Osteocyte (in vitro differentiated cells): ENCODE measurements at regions not wholly inside any gene's neighbourhood (a gene's known extent, or its start where the extent isn't known, plus 50 kb on each side); places are given as distances from the start of the nearest gene placed in this dataset.

Source experiments
- DNase-seq: peaks from one replicate; pipeline ENCODE4 v3.0.0; 2021; ENCODE audit warnings: mixed read lengths; ENCODE audit not compliant: unreplicated experiment; ENCODE audit errors: extremely low spot score
- H3K27ac Mint-ChIP-seq: one replicate; pipeline ENCODE4 v1.8.0; 2021; ENCODE audit warnings: mild to moderate bottlenecking, mixed read lengths; ENCODE audit not compliant: unreplicated experiment
- H3K27me3 Mint-ChIP-seq: one replicate; pipeline ENCODE4 v1.8.0; 2021; ENCODE audit warnings: mixed read lengths; ENCODE audit not compliant: unreplicated experiment
- H3K36me3 Mint-ChIP-seq: one replicate; pipeline ENCODE4 v1.8.0; 2021; ENCODE audit warnings: mixed read lengths; ENCODE audit not compliant: unreplicated experiment
- H3K4me1 Mint-ChIP-seq: one replicate; pipeline ENCODE4 v1.8.0; 2021; ENCODE audit warnings: mixed read lengths; ENCODE audit not compliant: unreplicated experiment
- H3K4me3 Mint-ChIP-seq: one replicate; pipeline ENCODE4 v1.8.0; 2021; ENCODE audit warnings: mild to moderate bottlenecking, moderate library complexity, mixed read lengths; ENCODE audit not compliant: unreplicated experiment
- H3K9me3 Mint-ChIP-seq: one replicate; pipeline ENCODE4 v1.8.0; 2021; ENCODE audit warnings: mixed read lengths; ENCODE audit not compliant: unreplicated experiment
- TF ChIP-seq, protein P1 (sequence below): fragments of 200-600 bp; sonication (generic); IDR thresholded peaks from 2 replicates; pipeline ENCODE4 v1.5.0; 2021; ENCODE audit warnings: antibody characterized with exemption, mild to moderate bottlenecking, moderate library complexity

DNA sequence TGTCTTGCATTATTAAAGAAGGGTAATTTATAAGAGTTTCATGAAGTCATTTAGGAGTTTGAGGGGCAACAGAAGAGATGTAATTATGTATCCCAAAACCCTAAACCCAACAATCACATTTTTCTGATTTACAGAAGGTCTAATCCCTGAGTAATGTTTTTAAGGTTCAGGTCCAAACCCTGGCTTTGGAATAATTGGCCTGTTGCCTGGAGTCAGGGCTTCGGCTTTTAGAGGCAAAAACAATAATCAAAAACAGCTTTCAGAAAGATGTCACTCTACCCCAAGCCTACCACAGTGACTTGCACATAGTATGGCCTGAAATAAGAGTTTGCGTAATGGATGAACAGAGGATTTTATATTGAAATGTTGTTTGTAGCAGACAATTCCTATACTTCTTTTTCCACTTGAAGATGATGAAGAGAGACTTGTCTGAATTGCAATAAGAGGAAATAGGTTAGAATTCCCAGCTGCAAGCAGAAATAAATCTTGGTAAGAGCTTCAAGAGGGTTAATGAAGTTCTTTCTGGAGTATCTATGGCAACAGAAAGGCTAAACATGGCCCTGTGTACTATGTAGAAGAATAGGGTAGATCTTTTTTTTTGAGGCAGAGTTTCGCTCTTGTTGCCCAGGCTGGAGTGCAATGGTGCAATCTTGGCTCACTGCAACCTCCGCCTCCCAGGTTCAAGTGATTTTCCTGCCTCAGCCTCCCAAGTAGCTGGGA is 152.0 kb downstream of the GPBP1 start:
- Mint-ChIP-seq H3K27me3 (no peaks in the 10 kb centered on the region), H3K9me3 (no peaks in the 10 kb centered on the region), H3K4me1 (peaks cover 9% of the 10 kb centered on the region), H3K36me3 (no peaks in the 10 kb centered on the region), H3K27ac (no peak overlapping the region), H3K4me3 (no peak overlapping the region)
- no peak for DNase-seq
- TF ChIP-seq, protein P1, sequence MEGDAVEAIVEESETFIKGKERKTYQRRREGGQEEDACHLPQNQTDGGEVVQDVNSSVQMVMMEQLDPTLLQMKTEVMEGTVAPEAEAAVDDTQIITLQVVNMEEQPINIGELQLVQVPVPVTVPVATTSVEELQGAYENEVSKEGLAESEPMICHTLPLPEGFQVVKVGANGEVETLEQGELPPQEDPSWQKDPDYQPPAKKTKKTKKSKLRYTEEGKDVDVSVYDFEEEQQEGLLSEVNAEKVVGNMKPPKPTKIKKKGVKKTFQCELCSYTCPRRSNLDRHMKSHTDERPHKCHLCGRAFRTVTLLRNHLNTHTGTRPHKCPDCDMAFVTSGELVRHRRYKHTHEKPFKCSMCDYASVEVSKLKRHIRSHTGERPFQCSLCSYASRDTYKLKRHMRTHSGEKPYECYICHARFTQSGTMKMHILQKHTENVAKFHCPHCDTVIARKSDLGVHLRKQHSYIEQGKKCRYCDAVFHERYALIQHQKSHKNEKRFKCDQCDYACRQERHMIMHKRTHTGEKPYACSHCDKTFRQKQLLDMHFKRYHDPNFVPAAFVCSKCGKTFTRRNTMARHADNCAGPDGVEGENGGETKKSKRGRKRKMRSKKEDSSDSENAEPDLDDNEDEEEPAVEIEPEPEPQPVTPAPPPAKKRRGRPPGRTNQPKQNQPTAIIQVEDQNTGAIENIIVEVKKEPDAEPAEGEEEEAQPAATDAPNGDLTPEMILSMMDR, result no peak

DNA sequence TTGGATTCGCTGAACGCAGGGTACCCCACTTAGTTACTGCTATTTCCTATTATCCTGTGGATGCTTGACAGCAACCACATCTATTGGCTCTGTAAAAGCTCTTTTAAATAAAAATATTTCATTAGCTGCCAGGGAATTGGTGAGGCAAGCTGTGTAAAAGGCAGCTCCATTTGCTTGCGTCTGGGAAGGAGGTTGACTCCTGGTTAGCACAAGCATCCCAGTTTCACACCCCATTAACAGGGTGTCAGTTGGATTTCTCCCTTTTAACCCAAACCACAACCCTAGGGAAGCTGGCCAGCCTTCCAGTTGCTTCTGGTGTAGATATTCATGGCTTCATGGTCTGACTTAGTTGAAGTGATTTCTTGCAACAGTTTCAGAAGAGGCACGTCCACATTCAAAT is 151.0 kb downstream of the GPBP1 start:
- Mint-ChIP-seq H3K27me3 (no peaks in the 10 kb centered on the region), H3K4me1 (peaks cover 9% of the 10 kb centered on the region), H3K27ac (no peak overlapping the region), H3K36me3 (no peaks in the 10 kb centered on the region), H3K4me3 (no peak overlapping the region), H3K9me3 (no peaks in the 10 kb centered on the region)
- TF ChIP-seq, protein P1, result no peak
- no peak for DNase-seq

- TF ChIP-seq, protein P1, result no peak
- no peak for DNase-seq
- Mint-ChIP-seq H3K9me3 (no peaks in the 10 kb centered on the region), H3K4me1 (peaks cover 9% of the 10 kb centered on the region), H3K27me3 (no peaks in the 10 kb centered on the region), H3K27ac (peak overlapping the region; percentile 35), H3K4me3 (no peak overlapping the region), H3K36me3 (no peaks in the 10 kb centered on the region)
Observed at GRCh38 chr5:57324181-57324580, 150.3 kb downstream of the GPBP1 start.

DNA sequence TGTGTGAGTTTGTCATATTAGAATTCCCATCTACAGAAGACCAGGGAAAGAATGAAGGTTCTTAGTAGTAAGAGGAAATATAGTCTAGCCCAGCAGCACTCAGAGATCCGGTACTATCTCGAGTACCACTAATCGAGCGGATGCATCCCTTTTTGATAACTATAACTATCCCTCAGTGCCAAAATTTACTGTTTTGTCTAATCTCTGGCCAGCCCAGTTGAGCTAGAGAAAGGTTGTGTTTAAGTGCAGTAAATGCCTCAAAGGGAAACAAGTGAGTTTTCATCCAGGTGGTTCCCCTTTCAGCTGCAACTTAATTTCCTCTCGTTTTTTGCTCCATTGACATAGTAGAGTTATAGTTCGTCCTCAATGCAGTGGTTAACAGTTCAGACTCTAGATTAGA is 146.7 kb downstream of the GPBP1 start:
- Mint-ChIP-seq H3K36me3 (no peaks in the 10 kb centered on the region), H3K9me3 (no peaks in the 10 kb centered on the region), H3K4me1 (peaks cover 16% of the 10 kb centered on the region), H3K4me3 (no peak overlapping the region), H3K27ac (no peak overlapping the region), H3K27me3 (peaks cover 4% of the 10 kb centered on the region)
- DNase-seq, result no peak
- TF ChIP-seq, protein P1, result no peak

GRCh38 chr5:57319628-57320027 is 145.8 kb downstream of the GPBP1 start:
- no peaks in the 10 kb centered on the region for H3K36me3 Mint-ChIP-seq
- TF ChIP-seq, protein P1, result no peak
- H3K27ac Mint-ChIP-seq, result no peak overlapping the region
- DNase-seq, result no peak
- H3K9me3 Mint-ChIP-seq, result no peaks in the 10 kb centered on the region
- H3K4me3 Mint-ChIP-seq, result no peak overlapping the region
- H3K27me3 Mint-ChIP-seq, result peaks cover 4% of the 10 kb centered on the region
- H3K4me1 Mint-ChIP-seq, result peaks cover 16% of the 10 kb centered on the region
